Adrenal gland (tissue), 5 donors: ENCODE measurements at regions not wholly inside any gene's neighbourhood (a gene's known extent, or its start where the extent isn't known, plus 50 kb on each side); places are given as distances from the start of the nearest gene placed in this dataset.

ENCODE experiments used
- CTCF ChIP-seq, 6 experiments: fragments of 450-650 bp in 4 of 6; fragments of 200-600 bp in 2 of 6; sonication (generic) in 1 of 6; IDR thresholded peaks; 1 replicate in 5 of 6; 2 replicates in 1 of 6; pipeline versions ENCODE4 v1.5.1 to v1.8.0; 2016 to 2021; ENCODE audit warnings: antibody characterized with exemption in 6 of 6, mild to moderate bottlenecking in 2 of 6, moderate library complexity in 1 of 6
- POLR2A ChIP-seq, 2 donors: fragments of 450-650 bp; IDR thresholded peaks; one replicate each; pipeline ENCODE4 v1.6.1; 2017; ENCODE audit warnings: antibody characterized with exemption in 2 of 2, mild to moderate bottlenecking in 2 of 2, moderate library complexity in 1 of 2
- donor health status: DM: no; HTN: no; CAD: no.

- TF ChIP-seq CTCF (IDR thresholded peaks at IDR 0.05) (no peak), POLR2A (IDR thresholded peaks at IDR 0.05) (no peak)
Measured at GRCh38 chr5:173812811-173813550, 75.2 kb upstream of the CPEB4 start.
